SW 1271 (cell line): ENCODE measurements at regions not wholly inside any gene's neighbourhood (a gene's known extent, or its start where the extent isn't known, plus 50 kb on each side); places are given as distances from the start of the nearest gene placed in this dataset.
"Not testable (repeated sequence)": the region's sequence is repeated elsewhere in the genome, so short reads cannot be mapped to it uniquely, and the experiment has no call there.

Experiments used
- DNase-seq, 2 experiments: peaks; one replicate each; lab custom pipeline; 2025; lab: John Stamatoyannopoulos, UW

- no peak for DNase-seq
Measured at GRCh38 chr9:87781331-87781730, 55.4 kb downstream of the CTSL start.

GRCh38 chr9:87783180-87783579 is 57.3 kb downstream of the CTSL start:
- DNase-seq, result no peak

GRCh38 chr9:87785315-87785970 is 59.5 kb downstream of the CTSL start:
- not testable (repeated sequence) for DNase-seq

- DNase-seq, result no peak
Measured at GRCh38 chr9:87786423-87786822, 60.5 kb downstream of the CTSL start.

GRCh38 chr9:87786876-87787275 is 61.0 kb downstream of the CTSL start:
- DNase-seq, result no peak

GRCh38 chr9:87787735-87788134 is 61.8 kb downstream of the CTSL start:
- no peak for DNase-seq

- DNase-seq, result peak; percentile 27 to 79
Measured at GRCh38 chr9:87792831-87793288, 66.9 kb downstream of the CTSL start.

GRCh38 chr9:87793292-87793691 is 67.4 kb downstream of the CTSL start:
- DNase-seq, result peak in 1 of 2 experiments; percentile 35

GRCh38 chr9:87795178-87795577 is 69.3 kb downstream of the CTSL start:
- DNase-seq, result no peak

GRCh38 chr9:87796196-87796595 is 70.3 kb downstream of the CTSL start:
- DNase-seq, result no peak

GRCh38 chr9:87798261-87798833 is 72.4 kb downstream of the CTSL start:
- no peak for DNase-seq

GRCh38 chr9:87799503-87799902 is 73.6 kb downstream of the CTSL start:
- no peak for DNase-seq

- no peak for DNase-seq
Measured at GRCh38 chr9:87800456-87800855, 74.5 kb downstream of the CTSL start.

- DNase-seq, result no peak
Measured at GRCh38 chr9:87801013-87801412, 75.1 kb downstream of the CTSL start.

- DNase-seq, result no peak
Measured at GRCh38 chr9:87803166-87803565, 77.2 kb downstream of the CTSL start.

- no peak for DNase-seq
Measured at GRCh38 chr9:87803623-87804345, 77.9 kb downstream of the CTSL start.

- no peak for DNase-seq
Measured at GRCh38 chr9:87805259-87805658, 77.4 kb upstream of the SPATA31E1 start.

- DNase-seq, result no peak
Measured at GRCh38 chr9:87810008-87810407, 72.7 kb upstream of the SPATA31E1 start.

- DNase-seq, result no peak
Measured at GRCh38 chr9:87810679-87811178, 71.9 kb upstream of the SPATA31E1 start.

GRCh38 chr9:87812375-87813118 is 70.1 kb upstream of the SPATA31E1 start:
- peak in 1 of 2 experiments; percentile 27 for DNase-seq

GRCh38 chr9:87813119-87813463 is 69.6 kb upstream of the SPATA31E1 start:
- no peak for DNase-seq

- DNase-seq, result no peak
Measured at GRCh38 chr9:87816036-87816435, 66.6 kb upstream of the SPATA31E1 start.
